ENCODE measurements at regions not wholly inside any gene's neighbourhood (a gene's known extent, or its start where the extent isn't known, plus 50 kb on each side); places are given as distances from the start of the nearest gene placed in this dataset.

DNA sequence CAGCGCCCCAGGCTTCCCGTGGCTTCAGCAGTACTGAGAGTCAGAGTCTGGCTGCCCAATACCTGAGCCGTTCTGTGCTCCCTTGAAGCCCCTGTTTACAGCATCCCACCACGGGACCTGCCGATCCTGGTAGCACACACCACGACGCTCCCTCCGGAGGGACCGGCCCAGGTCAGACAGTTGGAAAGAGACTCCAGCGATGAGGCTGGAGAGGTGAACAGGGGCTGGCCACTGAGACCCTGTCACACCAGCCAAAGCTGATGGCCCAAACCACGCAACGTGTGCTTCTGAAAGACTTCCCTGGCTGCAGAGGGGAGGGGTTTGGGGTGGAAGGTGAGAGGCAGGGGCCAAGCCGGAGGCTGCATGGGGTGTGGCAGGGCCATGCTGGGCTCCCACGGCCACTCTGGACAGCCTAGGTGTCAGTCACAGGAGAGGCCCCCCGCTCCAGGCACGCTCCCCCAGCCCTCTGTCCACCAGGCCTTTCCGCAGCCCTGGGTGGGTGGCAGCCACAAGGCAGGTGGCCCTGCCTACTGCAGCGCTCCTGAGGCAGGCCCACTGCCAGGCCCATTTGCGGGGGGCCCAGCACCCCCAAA is 140.2 kb upstream of the CHST15 start:
- DNase-seq (ENCODE audit: low spot score), result peak; percentile 65
- H3K4me3 ChIP-seq, result no peak overlapping the region
- TF ChIP-seq, protein P1, sequence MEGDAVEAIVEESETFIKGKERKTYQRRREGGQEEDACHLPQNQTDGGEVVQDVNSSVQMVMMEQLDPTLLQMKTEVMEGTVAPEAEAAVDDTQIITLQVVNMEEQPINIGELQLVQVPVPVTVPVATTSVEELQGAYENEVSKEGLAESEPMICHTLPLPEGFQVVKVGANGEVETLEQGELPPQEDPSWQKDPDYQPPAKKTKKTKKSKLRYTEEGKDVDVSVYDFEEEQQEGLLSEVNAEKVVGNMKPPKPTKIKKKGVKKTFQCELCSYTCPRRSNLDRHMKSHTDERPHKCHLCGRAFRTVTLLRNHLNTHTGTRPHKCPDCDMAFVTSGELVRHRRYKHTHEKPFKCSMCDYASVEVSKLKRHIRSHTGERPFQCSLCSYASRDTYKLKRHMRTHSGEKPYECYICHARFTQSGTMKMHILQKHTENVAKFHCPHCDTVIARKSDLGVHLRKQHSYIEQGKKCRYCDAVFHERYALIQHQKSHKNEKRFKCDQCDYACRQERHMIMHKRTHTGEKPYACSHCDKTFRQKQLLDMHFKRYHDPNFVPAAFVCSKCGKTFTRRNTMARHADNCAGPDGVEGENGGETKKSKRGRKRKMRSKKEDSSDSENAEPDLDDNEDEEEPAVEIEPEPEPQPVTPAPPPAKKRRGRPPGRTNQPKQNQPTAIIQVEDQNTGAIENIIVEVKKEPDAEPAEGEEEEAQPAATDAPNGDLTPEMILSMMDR (IDR thresholded peaks at IDR 0.05), result no peak
- no peak overlapping the region for H3K27ac ChIP-seq

DNA sequence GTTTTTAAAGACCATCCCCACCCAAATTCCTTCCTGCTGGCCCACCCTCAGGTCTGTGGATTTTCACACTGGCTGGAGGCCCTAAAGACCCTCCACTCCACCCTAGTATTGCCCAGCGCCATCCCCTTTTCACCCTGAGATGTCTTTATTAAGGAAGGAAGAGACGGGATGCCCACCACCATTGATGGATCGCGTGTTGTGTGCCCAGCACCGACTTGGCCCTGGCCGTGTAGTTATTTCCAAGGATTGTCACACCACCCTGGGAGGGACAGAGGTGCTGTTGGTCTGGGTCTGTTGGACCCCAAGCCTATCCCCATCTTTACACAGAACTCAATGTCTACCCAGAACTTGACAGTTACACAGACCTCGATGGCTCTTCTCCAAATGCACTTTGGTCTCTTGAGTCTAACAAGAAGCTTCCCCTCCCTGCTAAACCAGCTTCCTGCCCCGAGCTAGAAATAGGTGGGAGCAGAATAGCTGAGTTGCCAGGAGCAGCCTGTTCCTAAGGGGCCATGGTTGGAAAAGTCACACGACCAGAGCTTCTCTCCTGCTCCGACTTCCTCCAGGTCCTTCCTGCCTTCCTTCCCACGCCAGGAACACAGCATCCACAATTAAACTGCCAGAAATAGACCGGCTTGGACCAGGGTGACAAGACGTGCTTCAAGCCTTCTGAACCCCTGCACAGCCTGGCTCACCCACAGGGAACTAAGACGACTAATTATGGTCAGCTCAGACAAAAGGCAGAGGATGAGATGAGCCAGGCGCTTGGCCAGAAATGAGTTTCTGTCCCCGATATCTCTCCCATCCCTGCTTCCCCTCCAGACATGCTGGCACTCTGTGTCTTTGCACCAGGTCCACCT is 139.5 kb upstream of the CHST15 start:
- DNase-seq (ENCODE audit: low spot score), result peak; percentile 59
- H3K4me3 ChIP-seq, result no peak overlapping the region
- no peak overlapping the region for H3K27ac ChIP-seq
- TF ChIP-seq, protein P1 (IDR thresholded peaks at IDR 0.05), result no peak

DNA sequence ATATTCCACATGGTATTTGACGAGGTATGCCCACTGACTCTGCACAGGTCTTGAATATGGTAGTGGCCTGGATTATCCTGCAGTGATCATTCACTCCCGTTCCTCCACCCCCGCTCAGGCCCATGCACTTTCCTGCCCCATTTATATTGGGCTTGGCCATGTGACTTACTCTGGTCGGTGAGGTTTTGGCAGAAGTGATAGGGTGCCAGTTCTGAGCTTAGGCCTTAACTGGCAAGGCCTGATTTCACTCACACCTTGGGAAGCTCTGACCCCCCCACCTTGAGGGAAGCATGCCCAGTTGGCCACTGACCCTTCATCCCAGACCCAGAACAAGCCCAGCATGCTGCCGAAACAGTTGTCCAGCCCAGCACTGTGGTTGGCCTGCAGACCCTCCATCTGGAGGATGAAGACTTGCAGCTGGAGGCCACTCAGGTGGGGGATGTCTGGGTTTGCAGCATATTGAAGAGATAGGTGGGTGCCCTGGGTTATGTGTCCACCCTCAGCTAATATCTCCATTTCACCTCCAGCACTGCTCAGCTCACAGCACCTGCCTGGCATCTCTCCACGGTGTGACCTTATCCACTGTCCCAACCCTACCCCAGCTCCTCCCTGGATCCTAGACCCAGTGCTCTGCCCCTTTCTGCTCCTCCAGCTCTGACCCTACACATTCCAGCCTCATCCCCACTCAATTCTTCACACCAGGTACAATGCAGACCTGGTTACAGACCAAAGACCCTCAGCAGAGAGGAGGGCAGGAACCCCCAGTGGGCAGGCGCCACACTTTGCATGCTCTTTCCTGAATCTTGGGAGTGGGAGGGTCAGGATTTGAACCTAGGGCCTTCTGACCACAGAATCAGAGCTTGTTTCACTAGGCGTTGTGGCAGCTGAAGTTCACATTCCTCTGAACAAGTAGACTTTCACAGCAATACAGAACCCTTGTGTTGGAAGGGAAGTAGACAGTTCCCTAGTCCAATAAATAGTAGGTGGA is 138.1 kb upstream of the CHST15 start:
- TF ChIP-seq, protein P1 (IDR thresholded peaks at IDR 0.05), result no peak
- DNase-seq (ENCODE audit: low spot score), result peak; percentile 52

GRCh38 chr10:124230635-124231167 is 137.3 kb upstream of the CHST15 start:
- TF ChIP-seq, protein P1 (IDR thresholded peaks at IDR 0.05), result no peak
- Histone ChIP-seq H3K4me3 (no peak overlapping the region), H3K27ac (no peak overlapping the region)
- no peak for DNase-seq (ENCODE audit: low spot score)

More for the DNA sequence above, 138.1 kb upstream of the CHST15 start:
- H3K4me3 ChIP-seq, result no peak overlapping the region
- no peak overlapping the region for H3K27ac ChIP-seq

GRCh38 chr10:124229989-124230634 is 136.7 kb upstream of the CHST15 start:
- TF ChIP-seq, protein P1 (IDR thresholded peaks at IDR 0.05), result no peak
- no peak for DNase-seq (ENCODE audit: low spot score)
- Histone ChIP-seq H3K27ac (no peak overlapping the region), H3K4me3 (no peak overlapping the region)

All from coronary artery (tissue), 2 donors.